ENCODE measurements at regions not wholly inside any gene's neighbourhood (a gene's known extent, or its start where the extent isn't known, plus 50 kb on each side); places are given as distances from the start of the nearest gene placed in this dataset.

- H3K4me1 ChIP-seq (ENCODE audit: control insufficient read depth in 4 of 4, insufficient read depth in 4 of 4, low read length in 3 of 4), result no peaks in the 10 kb centered on the region
- DNase-seq (ENCODE audit: low spot score), result no peak
- no peak overlapping the region for H3K4me3 ChIP-seq (ENCODE audit: low read depth in 1 of 3, low read length in 3 of 3)
- no peaks in the 10 kb centered on the region for H3K36me3 ChIP-seq (ENCODE audit: control insufficient read depth in 4 of 4, insufficient read depth in 3 of 4, low read depth in 1 of 4, low read length in 3 of 4)
- H3K27me3 ChIP-seq (ENCODE audit: control insufficient read depth in 4 of 4, insufficient read depth in 4 of 4, low read length in 3 of 4), result no peaks in the 10 kb centered on the region
- 74% methylated on average over 2 of the region's 2 CpGs for WGBS
- peaks cover 0 to 2% (median 0%) of the 10 kb centered on the region in 4 donors for H3K9me3 ChIP-seq (ENCODE audit: control insufficient read depth in 4 of 4, low read length in 3 of 4)
- H3K9ac ChIP-seq (ENCODE audit: low read depth in 1 of 2, low read length in 2 of 2), result no peak overlapping the region
- TF ChIP-seq FOXA2 (IDR thresholded peaks at IDR 0.05), result no peak
- no peak for TF ChIP-seq GABPA (IDR thresholded peaks at IDR 0.05 in 1 of 2, conservative IDR thresholded peaks at IDR 0.05 in 1 of 2)
- TF ChIP-seq JUND (IDR thresholded peaks at IDR 0.05), result no peak
- no peak for TF ChIP-seq FOXA1 (IDR thresholded peaks at IDR 0.05)
- TF ChIP-seq TAF1 (conservative IDR thresholded peaks at IDR 0.05), result no peak
- TF ChIP-seq, protein P1, sequence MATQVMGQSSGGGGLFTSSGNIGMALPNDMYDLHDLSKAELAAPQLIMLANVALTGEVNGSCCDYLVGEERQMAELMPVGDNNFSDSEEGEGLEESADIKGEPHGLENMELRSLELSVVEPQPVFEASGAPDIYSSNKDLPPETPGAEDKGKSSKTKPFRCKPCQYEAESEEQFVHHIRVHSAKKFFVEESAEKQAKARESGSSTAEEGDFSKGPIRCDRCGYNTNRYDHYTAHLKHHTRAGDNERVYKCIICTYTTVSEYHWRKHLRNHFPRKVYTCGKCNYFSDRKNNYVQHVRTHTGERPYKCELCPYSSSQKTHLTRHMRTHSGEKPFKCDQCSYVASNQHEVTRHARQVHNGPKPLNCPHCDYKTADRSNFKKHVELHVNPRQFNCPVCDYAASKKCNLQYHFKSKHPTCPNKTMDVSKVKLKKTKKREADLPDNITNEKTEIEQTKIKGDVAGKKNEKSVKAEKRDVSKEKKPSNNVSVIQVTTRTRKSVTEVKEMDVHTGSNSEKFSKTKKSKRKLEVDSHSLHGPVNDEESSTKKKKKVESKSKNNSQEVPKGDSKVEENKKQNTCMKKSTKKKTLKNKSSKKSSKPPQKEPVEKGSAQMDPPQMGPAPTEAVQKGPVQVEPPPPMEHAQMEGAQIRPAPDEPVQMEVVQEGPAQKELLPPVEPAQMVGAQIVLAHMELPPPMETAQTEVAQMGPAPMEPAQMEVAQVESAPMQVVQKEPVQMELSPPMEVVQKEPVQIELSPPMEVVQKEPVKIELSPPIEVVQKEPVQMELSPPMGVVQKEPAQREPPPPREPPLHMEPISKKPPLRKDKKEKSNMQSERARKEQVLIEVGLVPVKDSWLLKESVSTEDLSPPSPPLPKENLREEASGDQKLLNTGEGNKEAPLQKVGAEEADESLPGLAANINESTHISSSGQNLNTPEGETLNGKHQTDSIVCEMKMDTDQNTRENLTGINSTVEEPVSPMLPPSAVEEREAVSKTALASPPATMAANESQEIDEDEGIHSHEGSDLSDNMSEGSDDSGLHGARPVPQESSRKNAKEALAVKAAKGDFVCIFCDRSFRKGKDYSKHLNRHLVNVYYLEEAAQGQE (IDR thresholded peaks at IDR 0.05), result no peak
- TF ChIP-seq MAX (IDR thresholded peaks at IDR 0.05), result no peak
- TF ChIP-seq HNF4G (IDR thresholded peaks at IDR 0.05), result no peak
- no peak for TF ChIP-seq RAD21 (IDR thresholded peaks at IDR 0.05)
- TF ChIP-seq, protein P2, sequence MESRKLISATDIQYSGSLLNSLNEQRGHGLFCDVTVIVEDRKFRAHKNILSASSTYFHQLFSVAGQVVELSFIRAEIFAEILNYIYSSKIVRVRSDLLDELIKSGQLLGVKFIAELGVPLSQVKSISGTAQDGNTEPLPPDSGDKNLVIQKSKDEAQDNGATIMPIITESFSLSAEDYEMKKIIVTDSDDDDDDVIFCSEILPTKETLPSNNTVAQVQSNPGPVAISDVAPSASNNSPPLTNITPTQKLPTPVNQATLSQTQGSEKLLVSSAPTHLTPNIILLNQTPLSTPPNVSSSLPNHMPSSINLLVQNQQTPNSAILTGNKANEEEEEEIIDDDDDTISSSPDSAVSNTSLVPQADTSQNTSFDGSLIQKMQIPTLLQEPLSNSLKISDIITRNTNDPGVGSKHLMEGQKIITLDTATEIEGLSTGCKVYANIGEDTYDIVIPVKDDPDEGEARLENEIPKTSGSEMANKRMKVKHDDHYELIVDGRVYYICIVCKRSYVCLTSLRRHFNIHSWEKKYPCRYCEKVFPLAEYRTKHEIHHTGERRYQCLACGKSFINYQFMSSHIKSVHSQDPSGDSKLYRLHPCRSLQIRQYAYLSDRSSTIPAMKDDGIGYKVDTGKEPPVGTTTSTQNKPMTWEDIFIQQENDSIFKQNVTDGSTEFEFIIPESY (IDR thresholded peaks at IDR 0.05), result no peak
- TF ChIP-seq HNF4A (conservative IDR thresholded peaks at IDR 0.05), result no peak
- no peak for TF ChIP-seq RXRA (IDR thresholded peaks at IDR 0.05)
- H3K27ac ChIP-seq (ENCODE audit: low read depth in 1 of 2, low read length in 2 of 2), result no peak overlapping the region
Observed at GRCh38 chr16:61277849-61278248, 758.4 kb downstream of the CDH8 start.

GRCh38 chr16:61274211-61274610, 762.0 kb downstream of the CDH8 start:
- no peaks in the 10 kb centered on the region for H3K27me3 ChIP-seq (ENCODE audit: control insufficient read depth in 4 of 4, insufficient read depth in 4 of 4, low read length in 3 of 4)
- no peak overlapping the region for H3K4me3 ChIP-seq (ENCODE audit: low read depth in 1 of 3, low read length in 3 of 3)
- no peak overlapping the region for H3K27ac ChIP-seq (ENCODE audit: low read depth in 1 of 2, low read length in 2 of 2)
- WGBS, result 81% methylated on average over 5 of the region's 5 CpGs
- H3K9me3 ChIP-seq (ENCODE audit: control insufficient read depth in 4 of 4, low read length in 3 of 4), result peaks cover 0 to 2% (median 0%) of the 10 kb centered on the region in 4 donors
- H3K9ac ChIP-seq (ENCODE audit: low read depth in 1 of 2, low read length in 2 of 2), result no peak overlapping the region
- no peaks in the 10 kb centered on the region for H3K4me1 ChIP-seq (ENCODE audit: control insufficient read depth in 4 of 4, insufficient read depth in 4 of 4, low read length in 3 of 4)
- no peak for DNase-seq (ENCODE audit: low spot score)
- TF ChIP-seq EGR1 (IDR thresholded peaks at IDR 0.05; ENCODE audit: low read depth in 2 of 2), result no peak
- TF ChIP-seq, protein P1 (IDR thresholded peaks at IDR 0.05), result no peak
- TF ChIP-seq, protein P2 (IDR thresholded peaks at IDR 0.05), result no peak
- no peak for TF ChIP-seq ATF3 (IDR thresholded peaks at IDR 0.05)
- TF ChIP-seq GABPA (IDR thresholded peaks at IDR 0.05 in 1 of 2, conservative IDR thresholded peaks at IDR 0.05 in 1 of 2), result no peak
- no peaks in the 10 kb centered on the region for H3K36me3 ChIP-seq (ENCODE audit: control insufficient read depth in 4 of 4, insufficient read depth in 3 of 4, low read depth in 1 of 4, low read length in 3 of 4)

Measured in liver (tissue), 7 donors.